Fibroblast of lung (primary cell): ENCODE measurements at regions not wholly inside any gene's neighbourhood (a gene's known extent, or its start where the extent isn't known, plus 50 kb on each side); places are given as distances from the start of the nearest gene placed in this dataset.

Experiments used
- DNase-seq, 2 donors: peaks; one replicate each; pipeline versions ENCODE4 v3.0.0 to v3.0.0-alpha.2; 2010; ENCODE audit warnings: low read depth in 2 of 2
- H2AFZ ChIP-seq: 2 replicates; pipeline ENCODE4 v1.5.1; 2012; ENCODE audit warnings: low read length, control low read depth, inconsistent platforms
- H3K27ac ChIP-seq: 2 replicates; pipeline ENCODE4 v1.5.1; 2011; ENCODE audit warnings: low read length, control low read depth; ENCODE audit not compliant: insufficient read depth
- H3K27me3 ChIP-seq: 2 replicates; pipeline ENCODE4 v1.5.1; 2011; ENCODE audit warnings: mild to moderate bottlenecking, low read length; ENCODE audit not compliant: control insufficient read depth, insufficient read depth
- H3K36me3 ChIP-seq: 2 replicates; pipeline ENCODE4 v1.5.1; 2011; ENCODE audit warnings: low read length; ENCODE audit not compliant: control insufficient read depth, insufficient read depth
- H3K4me1 ChIP-seq: 2 replicates; pipeline ENCODE4 v1.5.1; 2011; ENCODE audit warnings: low read length; ENCODE audit not compliant: control insufficient read depth, insufficient read depth; ENCODE audit errors: extremely low read depth
- H3K4me2 ChIP-seq: 2 replicates; pipeline ENCODE4 v1.5.1; 2011; ENCODE audit warnings: low read length, control low read depth; ENCODE audit not compliant: insufficient read depth; ENCODE audit errors: extremely low read depth
- H3K4me3 ChIP-seq, 4 experiments: fragments of 200-600 bp in 1 of 4; sonication (generic) in 1 of 4; replicated peaks in 1 of 4; 2 replicates each; pipeline ENCODE4 v1.5.1; 2011 to 2016; ENCODE audit warnings: low read length in 4 of 4, low read depth in 3 of 4, mild to moderate bottlenecking in 3 of 4, control low read depth in 2 of 4, inconsistent platforms in 1 of 4, mixed read lengths in 1 of 4; ENCODE audit not compliant: insufficient read depth in 1 of 4; ENCODE audit errors: control extremely low read depth in 1 of 4
- H3K79me2 ChIP-seq: 2 replicates; pipeline ENCODE4 v1.5.1; 2012; ENCODE audit warnings: mild to moderate bottlenecking, low read length, inconsistent platforms; ENCODE audit not compliant: control insufficient read depth, insufficient read depth
- H3K9ac ChIP-seq: 2 replicates; pipeline ENCODE4 v1.5.1; 2011; ENCODE audit warnings: mild to moderate bottlenecking, low read length, control low read depth; ENCODE audit not compliant: insufficient read depth
- H3K9me3 ChIP-seq: 2 replicates; pipeline ENCODE4 v1.5.1; 2012; ENCODE audit warnings: low read depth, low read length; ENCODE audit not compliant: control insufficient read depth, insufficient read depth
- H4K20me1 ChIP-seq: 2 replicates; pipeline ENCODE4 v1.5.1; 2011; ENCODE audit warnings: low read length; ENCODE audit not compliant: control insufficient read depth, insufficient read depth; ENCODE audit errors: extremely low read depth
- CTCF ChIP-seq, 2 donors: IDR thresholded peaks in 1 of 2; conservative IDR thresholded peaks in 1 of 2; 1 replicate in 1 of 2; 2 replicates in 1 of 2; pipeline ENCODE4 v1.5.1; 2011 to 2012; ENCODE audit warnings: low read length in 2 of 2, control low read depth in 1 of 2, inconsistent platforms in 1 of 2, low read depth in 1 of 2, mild to moderate bottlenecking in 1 of 2
- EZH2 ChIP-seq: IDR thresholded peaks from 2 replicates; pipeline ENCODE4 v1.5.1; 2012; ENCODE audit warnings: low read length, control low read depth, mild to moderate bottlenecking; ENCODE audit errors: missing control alignments

GRCh38 chr6:10465629-10466499, 51.0 kb upstream of the TFAP2A start:
- no peaks in the 10 kb centered on the region for H3K9me3 ChIP-seq
- no peak overlapping the region for H3K4me2 ChIP-seq
- no peak overlapping the region for H3K9ac ChIP-seq
- no peaks in the 10 kb centered on the region for H3K36me3 ChIP-seq
- TF ChIP-seq EZH2: no peak
- peak in 1 of 2 donors; percentile 53 for TF ChIP-seq CTCF (conservative IDR thresholded peaks at IDR 0.05 in 1 of 2, IDR thresholded peaks at IDR 0.05 in 1 of 2; ENCODE audit: low read depth in 1 of 2, low read length in 2 of 2)
- peak; percentile 41 to 44 for DNase-seq
- H4K20me1 ChIP-seq: no peaks in the 10 kb centered on the region
- no peak overlapping the region for H3K27ac ChIP-seq
- H3K4me1 ChIP-seq: no peaks in the 10 kb centered on the region
- H3K4me3 ChIP-seq: no peak overlapping the region
- no peaks in the 10 kb centered on the region for H3K79me2 ChIP-seq
- no peak overlapping the region for H2AFZ ChIP-seq
- H3K27me3 ChIP-seq: no peaks in the 10 kb centered on the region
